AG04450 (cell line): ENCODE measurements at regions not wholly inside any gene's neighbourhood (a gene's known extent, or its start where the extent isn't known, plus 50 kb on each side); places are given as distances from the start of the nearest gene placed in this dataset.
A peak's percentile ranks its signal among the peaks of the same experiment; 100 is the strongest.

Experiments
- CTCF ChIA-PET: fragments of 300-600, 350-600 bp; formaldehyde crosslinking; extraction: SDS; loops from one replicate; lab custom pipeline; 2022; ENCODE audit warnings: antibody characterized with exemption, inconsistent platforms; lab: Charles Lee
- POLR2A ChIA-PET: fragments of 350-600 bp; formaldehyde crosslinking; extraction: SDS; loops from one replicate; lab custom pipeline; 2021; ENCODE audit warnings: antibody characterized with exemption, inconsistent platforms; lab: Yijun Ruan, JAX
- DNase-seq: peaks from one replicate; pipeline ENCODE4 v3.0.0-alpha.2; 2011; ENCODE audit warnings: low read depth, low spot score
- H3K27ac ChIP-seq: one replicate; pipeline ENCODE4 v1.5.1; 2012; ENCODE audit warnings: low read depth, low read length, control low read depth
- H3K27me3 ChIP-seq: one replicate; pipeline ENCODE4 v1.6.0; 2012; ENCODE audit warnings: low read length; ENCODE audit not compliant: control insufficient read depth, insufficient read depth
- H3K4me3 ChIP-seq: 2 replicates; pipeline ENCODE4 v1.5.1; 2011; ENCODE audit warnings: mild to moderate bottlenecking, low read depth, low read length, control low read depth
- H3K9me3 ChIP-seq: 2 replicates; pipeline ENCODE4 v1.5.1; 2012; ENCODE audit warnings: low read length; ENCODE audit not compliant: control insufficient read depth, insufficient read depth
- TF ChIP-seq, protein P1 (sequence below): IDR thresholded peaks from 2 replicates; pipeline ENCODE4 v1.5.1; 2011; ENCODE audit warnings: low read depth, low read length, control low read depth, inconsistent platforms

DNA sequence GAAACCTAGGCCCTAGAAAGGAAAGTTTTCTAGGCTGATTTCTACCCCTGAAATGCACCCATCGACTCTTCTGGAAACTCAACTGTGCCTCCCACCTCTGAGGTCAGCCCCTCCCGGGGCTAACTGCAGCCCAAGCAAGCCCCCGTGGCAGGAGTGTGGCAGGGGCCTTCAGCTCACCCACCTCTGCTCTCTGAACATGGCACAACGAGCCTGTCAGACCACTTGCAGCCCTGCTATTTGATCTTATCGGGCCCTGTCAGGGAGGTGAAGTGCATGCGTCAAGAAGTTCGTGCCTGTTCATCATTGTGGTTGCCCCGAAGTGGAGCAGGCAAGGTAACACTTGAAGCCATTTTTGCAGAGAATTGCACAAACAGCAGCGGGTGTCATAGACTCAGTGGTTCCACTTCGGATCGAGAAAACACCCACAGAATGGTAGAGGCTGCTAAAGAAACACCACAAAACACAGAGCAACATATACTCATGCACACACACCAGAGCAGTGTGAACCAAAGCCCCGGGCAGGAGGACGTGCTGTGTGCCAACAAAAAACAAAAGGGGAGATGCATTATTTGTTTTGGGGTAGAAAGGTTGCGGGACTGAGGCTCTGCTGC is 262.7 kb downstream of the ETS1 start:
- Histone ChIP-seq H3K27me3 (no peaks in the 10 kb centered on the region), H3K9me3 (no peaks in the 10 kb centered on the region; the same call in 1 of the 2 replicates), H3K27ac (no peak overlapping the region), H3K4me3 (no peak overlapping the region)
- TF ChIP-seq, protein P1, sequence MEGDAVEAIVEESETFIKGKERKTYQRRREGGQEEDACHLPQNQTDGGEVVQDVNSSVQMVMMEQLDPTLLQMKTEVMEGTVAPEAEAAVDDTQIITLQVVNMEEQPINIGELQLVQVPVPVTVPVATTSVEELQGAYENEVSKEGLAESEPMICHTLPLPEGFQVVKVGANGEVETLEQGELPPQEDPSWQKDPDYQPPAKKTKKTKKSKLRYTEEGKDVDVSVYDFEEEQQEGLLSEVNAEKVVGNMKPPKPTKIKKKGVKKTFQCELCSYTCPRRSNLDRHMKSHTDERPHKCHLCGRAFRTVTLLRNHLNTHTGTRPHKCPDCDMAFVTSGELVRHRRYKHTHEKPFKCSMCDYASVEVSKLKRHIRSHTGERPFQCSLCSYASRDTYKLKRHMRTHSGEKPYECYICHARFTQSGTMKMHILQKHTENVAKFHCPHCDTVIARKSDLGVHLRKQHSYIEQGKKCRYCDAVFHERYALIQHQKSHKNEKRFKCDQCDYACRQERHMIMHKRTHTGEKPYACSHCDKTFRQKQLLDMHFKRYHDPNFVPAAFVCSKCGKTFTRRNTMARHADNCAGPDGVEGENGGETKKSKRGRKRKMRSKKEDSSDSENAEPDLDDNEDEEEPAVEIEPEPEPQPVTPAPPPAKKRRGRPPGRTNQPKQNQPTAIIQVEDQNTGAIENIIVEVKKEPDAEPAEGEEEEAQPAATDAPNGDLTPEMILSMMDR: no peak
- ChIA-PET POLR2A (no interaction called here), CTCF (interaction anchor here (2.1 kb wide), 1 partner anchor 308 kb away, joined by 8 read pairs; no protein-coding TSS in a partner anchor)
- DNase-seq: no peak

DNA sequence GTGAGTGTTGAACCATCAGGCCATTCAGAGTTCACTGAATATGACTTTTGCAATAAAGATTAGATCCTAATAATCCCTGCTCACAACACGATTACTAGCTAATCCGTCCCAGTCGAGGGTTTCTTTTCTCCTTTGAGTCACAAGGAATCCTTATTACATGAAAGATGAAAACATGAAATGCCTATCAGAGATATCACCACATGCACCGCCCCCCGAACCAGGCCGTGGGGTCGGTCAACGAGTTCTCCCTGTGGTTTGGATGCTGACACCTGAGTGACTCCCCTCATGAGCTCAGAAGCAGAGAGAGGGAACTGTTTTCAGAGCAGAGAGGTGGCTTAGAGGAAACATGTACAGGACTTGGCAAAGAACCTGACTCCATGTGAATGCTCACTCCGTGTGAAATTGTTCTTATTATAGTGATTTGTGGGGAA is 263.3 kb downstream of the ETS1 start:
- H3K4me3 ChIP-seq: no peak overlapping the region
- no peak for DNase-seq
- TF ChIP-seq, protein P1: no peak
- CTCF ChIA-PET: interaction anchor here (1.1 to 2.1 kb wide), 3 partner anchors 12 to 308 kb away, joined by 3 to 8 read pairs (median 3); no protein-coding TSS in a partner anchor
- POLR2A ChIA-PET: no interaction called here
- H3K27ac ChIP-seq: no peak overlapping the region
- no peaks in the 10 kb centered on the region; the same call in 1 of the 2 replicates for H3K9me3 ChIP-seq
- no peaks in the 10 kb centered on the region for H3K27me3 ChIP-seq

DNA sequence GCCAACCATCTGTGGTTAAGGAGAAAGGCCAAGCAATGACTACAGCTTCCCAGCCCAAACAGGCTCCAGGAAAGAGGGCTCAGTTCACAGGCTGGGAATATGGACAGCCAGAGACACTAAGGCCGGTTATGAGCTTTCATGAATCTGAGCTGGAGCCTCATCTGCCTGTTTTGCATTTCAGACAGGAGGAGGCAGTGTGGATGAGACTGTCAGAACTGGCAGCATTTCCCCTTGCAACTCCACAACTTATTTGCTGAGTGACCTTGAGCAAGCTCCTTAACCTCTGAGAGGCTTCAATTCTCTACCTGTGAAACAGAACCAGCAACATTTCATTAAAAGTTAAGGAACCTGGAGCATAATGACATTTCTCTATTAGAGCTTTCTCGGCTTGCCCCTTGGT is 264.0 kb downstream of the ETS1 start:
- no peak overlapping the region for H3K27ac ChIP-seq
- TF ChIP-seq, protein P1: peak; percentile 46
- H3K9me3 ChIP-seq: no peaks in the 10 kb centered on the region; the same call in 1 of the 2 replicates
- H3K4me3 ChIP-seq: no peak overlapping the region
- ChIA-PET POLR2A (no interaction called here), CTCF (interaction anchor here (0.6 to 2.5 kb wide), 5 partner anchors 12 to 309 kb away, joined by 3 to 17 read pairs (median 4); no protein-coding TSS in a partner anchor)
- DNase-seq: no peak
- no peaks in the 10 kb centered on the region for H3K27me3 ChIP-seq

DNA sequence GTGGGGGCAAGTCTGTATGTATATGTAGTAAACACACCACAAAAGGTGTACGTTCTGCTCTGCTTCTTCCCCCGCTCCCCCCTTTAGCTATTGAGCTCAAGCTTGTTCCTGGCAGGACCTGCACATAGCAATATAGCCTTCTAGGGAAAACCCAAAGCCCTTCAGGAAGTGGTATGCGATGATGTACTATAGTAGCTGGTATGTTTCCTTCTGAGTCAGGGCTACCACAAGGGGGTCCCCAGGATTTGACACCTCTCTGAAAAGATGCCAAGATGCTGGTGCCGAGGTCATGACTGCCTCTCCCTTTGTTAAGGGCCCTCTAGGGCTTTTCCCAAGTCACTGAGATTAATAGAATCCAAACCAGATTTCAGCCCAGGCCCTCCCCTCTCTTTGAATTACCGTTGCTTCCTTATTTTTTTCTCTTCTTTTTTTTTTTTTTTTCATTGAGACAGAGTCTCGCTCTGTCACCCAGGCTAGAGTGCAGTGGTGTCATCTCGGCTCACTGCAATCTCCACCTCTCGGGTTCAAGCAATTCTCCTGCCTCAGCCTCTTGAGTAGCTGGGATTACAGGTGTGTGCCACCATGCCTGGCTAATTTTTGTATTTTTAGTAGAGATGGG is 268.4 kb downstream of the ETS1 start:
- H3K9me3 ChIP-seq: peaks cover 4% of the 10 kb centered on the region; the same call in 1 of the 2 replicates
- POLR2A ChIA-PET: no interaction called here
- no peak for DNase-seq
- CTCF ChIA-PET: interaction anchor here (1.0 to 1.2 kb wide), 2 partner anchors 10 to 312 kb away, joined by 3 to 4 read pairs; no protein-coding TSS in a partner anchor
- no peak overlapping the region for H3K27ac ChIP-seq
- TF ChIP-seq, protein P1: no peak
- no peak overlapping the region for H3K4me3 ChIP-seq
- no peaks in the 10 kb centered on the region for H3K27me3 ChIP-seq
